GM13977 (cell line): ENCODE measurements at regions not wholly inside any gene's neighbourhood (a gene's known extent, or its start where the extent isn't known, plus 50 kb on each side); places are given as distances from the start of the nearest gene placed in this dataset.
"Not testable (repeated sequence)": the region's sequence is repeated elsewhere in the genome, so short reads cannot be mapped to it uniquely, and the experiment has no call there.

Source experiments
- DNase-seq: peaks from one replicate; pipeline ENCODE4 v3.0.0; 2012; ENCODE audit warnings: low spot score
- CTCF ChIP-seq: IDR thresholded peaks from 2 replicates; pipeline ENCODE4 v1.5.1; 2012; ENCODE audit warnings: mild to moderate bottlenecking, control low read depth; ENCODE audit not compliant: insufficient read depth; ENCODE audit errors: extremely low read depth, missing control alignments
- in situ Hi-C: fragments of 300-500 bp; cut with MboI; formaldehyde crosslinking; loops from one replicate; pipeline ENCODE4 v1.12.0; 2022; ENCODE audit warnings: low sequenced_read_pairs, low pct_unique_long_range_greater_than_20kb, mixed read lengths, inconsistent platforms; ENCODE audit not compliant: unreplicated experiment

- TF ChIP-seq CTCF: no peak
- in situ Hi-C loops: no loop called here
- no peak for DNase-seq
These were observed 314.1 kb downstream of the PRELID2 start for GRCh38 chr5:145521066-145521465.

GRCh38 chr5:145520335-145520734 is 314.8 kb downstream of the PRELID2 start:
- no peak for TF ChIP-seq CTCF
- no peak for DNase-seq
- in situ Hi-C loops: no loop called here

GRCh38 chr5:145517588-145517987 is 317.6 kb downstream of the PRELID2 start:
- DNase-seq, in situ Hi-C loops: not testable (repeated sequence)

- DNase-seq: no peak
- TF ChIP-seq CTCF: no peak
- in situ Hi-C loops: no loop called here
These were observed 323.8 kb downstream of the PRELID2 start for GRCh38 chr5:145511351-145511750.

- TF ChIP-seq CTCF: no peak
- no peak for DNase-seq
- in situ Hi-C loops: no loop called here
These were observed 324.4 kb downstream of the PRELID2 start for GRCh38 chr5:145510769-145511168.

- no peak for DNase-seq
- in situ Hi-C loops: no loop called here
- no peak for TF ChIP-seq CTCF
These were observed 324.8 kb downstream of the PRELID2 start for GRCh38 chr5:145510324-145510723.

GRCh38 chr5:145509336-145510136 is 325.6 kb downstream of the PRELID2 start:
- DNase-seq: no peak
- in situ Hi-C loops: no loop called here
- no peak for TF ChIP-seq CTCF
